SK-N-SH treated with all-trans-retinoic acid at 6 μM for 48 hours (cell line): ENCODE measurements at regions not wholly inside any gene's neighbourhood (a gene's known extent, or its start where the extent isn't known, plus 50 kb on each side); places are given as distances from the start of the nearest gene placed in this dataset.

Source experiments
- ATAC-seq: fragments of 200-7000 bp; cut with Tn5 transposase; 3 replicates; pipeline ENCODE4 v1.9.1; 2020; ENCODE audit warnings: mild to moderate bottlenecking, moderate library complexity
- ARNTL ChIP-seq: fragments of 450-650 bp; formaldehyde crosslinking; IDR thresholded peaks from 2 replicates; pipeline ENCODE4 v1.5.0; 2020; ENCODE audit warnings: low read depth, mild to moderate bottlenecking, moderate library complexity, borderline replicate concordance
- CSDC2 ChIP-seq: fragments of 250-450 bp; sonication (Bioruptor Pico); IDR thresholded peaks from 2 replicates; pipeline ENCODE4 v1.5.0; 2020; ENCODE audit warnings: mild to moderate bottlenecking, moderate library complexity
- GLIS3 ChIP-seq: fragments of 250-450 bp; sonication (Bioruptor Pico); IDR thresholded peaks from 2 replicates; pipeline ENCODE4 v1.5.0; 2020; ENCODE audit warnings: mild to moderate bottlenecking, moderate library complexity
- ISL1 ChIP-seq: fragments of 250-450 bp; sonication (Bioruptor Pico); IDR thresholded peaks from 2 replicates; pipeline ENCODE4 v2.1.2; 2022; ENCODE audit warnings: mild to moderate bottlenecking, moderate library complexity
- OSR1 ChIP-seq: fragments of 250-450 bp; sonication (Bioruptor Pico); IDR thresholded peaks from 2 replicates; pipeline ENCODE4 v1.8.0; 2022; ENCODE audit warnings: moderate library complexity, mild to moderate bottlenecking, inconsistent platforms
- PPARA ChIP-seq: fragments of 250-450 bp; sonication (Bioruptor Pico); IDR thresholded peaks from 2 replicates; pipeline ENCODE4 v1.5.0; 2020; ENCODE audit warnings: mild to moderate bottlenecking, borderline replicate concordance
- RARB ChIP-seq: fragments of 250-450 bp; sonication (Bioruptor Pico); IDR thresholded peaks from 2 replicates; pipeline ENCODE4 v1.8.0; 2021; ENCODE audit warnings: mild to moderate bottlenecking, moderate library complexity
- TOX ChIP-seq: fragments of 250-450 bp; sonication (Bioruptor Pico); IDR thresholded peaks from 2 replicates; pipeline ENCODE4 v1.8.0; 2021; ENCODE audit warnings: mild to moderate bottlenecking, moderate library complexity, borderline replicate concordance
- ZFP3 ChIP-seq: fragments of 250-450 bp; sonication (Bioruptor Pico); IDR thresholded peaks from 2 replicates; pipeline ENCODE4 v1.5.0; 2020; ENCODE audit warnings: mild to moderate bottlenecking, moderate library complexity
- ZNF565 ChIP-seq: fragments of 450-650 bp; formaldehyde crosslinking; conservative IDR thresholded peaks from 2 replicates; pipeline ENCODE4 v1.5.0; 2020; ENCODE audit warnings: low read depth, mild to moderate bottlenecking, moderate library complexity
- TF ChIP-seq, protein P1 (sequence below): fragments of 250-450 bp; sonication (Bioruptor Pico); IDR thresholded peaks from 2 replicates; pipeline ENCODE4 v1.5.1; 2020; ENCODE audit warnings: low read depth, mild to moderate bottlenecking, moderate library complexity
- TF ChIP-seq, protein P2 (sequence below): fragments of 250-450 bp; sonication (Bioruptor Pico); IDR thresholded peaks from 2 replicates; pipeline ENCODE4 v1.8.0; 2020; ENCODE audit warnings: mild to moderate bottlenecking, moderate library complexity, borderline replicate concordance
- TF ChIP-seq, protein P3 (sequence below): fragments of 250-450 bp; sonication (Bioruptor Pico); IDR thresholded peaks from 2 replicates; pipeline ENCODE4 v1.8.0; 2021; ENCODE audit warnings: low read depth, mild to moderate bottlenecking, moderate library complexity, borderline replicate concordance
- TF ChIP-seq, protein P4 (sequence below): fragments of 250-450 bp; sonication (Bioruptor Pico); IDR thresholded peaks from 2 replicates; pipeline ENCODE4 v1.5.0; 2020; ENCODE audit warnings: mild to moderate bottlenecking, moderate library complexity
- TF ChIP-seq, protein P5 (sequence below): fragments of 250-450 bp; sonication (Bioruptor Pico); IDR thresholded peaks from 2 replicates; pipeline ENCODE4 v1.5.1; 2021; ENCODE audit warnings: mild to moderate bottlenecking, moderate library complexity

DNA sequence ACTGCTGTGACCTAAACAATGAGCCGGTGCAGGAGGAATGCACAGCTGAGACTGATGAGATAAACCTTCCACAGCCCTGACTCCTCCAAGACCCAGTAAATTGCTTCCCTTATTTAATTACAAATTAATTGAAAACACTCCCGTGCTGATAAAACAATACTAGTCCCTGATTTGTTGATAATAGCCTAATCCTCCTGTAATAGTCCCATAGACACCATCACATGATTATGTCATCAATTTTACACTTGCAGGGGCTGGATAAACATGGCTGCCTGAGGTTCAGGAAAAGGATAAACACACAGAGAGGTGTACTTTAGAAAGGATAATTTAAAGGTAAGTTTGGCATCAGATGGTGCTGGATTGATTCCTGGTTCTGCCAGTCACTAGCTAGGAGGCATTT lies 84.6 kb upstream of the SPAG17 start (continued):
- TF ChIP-seq, protein P1, sequence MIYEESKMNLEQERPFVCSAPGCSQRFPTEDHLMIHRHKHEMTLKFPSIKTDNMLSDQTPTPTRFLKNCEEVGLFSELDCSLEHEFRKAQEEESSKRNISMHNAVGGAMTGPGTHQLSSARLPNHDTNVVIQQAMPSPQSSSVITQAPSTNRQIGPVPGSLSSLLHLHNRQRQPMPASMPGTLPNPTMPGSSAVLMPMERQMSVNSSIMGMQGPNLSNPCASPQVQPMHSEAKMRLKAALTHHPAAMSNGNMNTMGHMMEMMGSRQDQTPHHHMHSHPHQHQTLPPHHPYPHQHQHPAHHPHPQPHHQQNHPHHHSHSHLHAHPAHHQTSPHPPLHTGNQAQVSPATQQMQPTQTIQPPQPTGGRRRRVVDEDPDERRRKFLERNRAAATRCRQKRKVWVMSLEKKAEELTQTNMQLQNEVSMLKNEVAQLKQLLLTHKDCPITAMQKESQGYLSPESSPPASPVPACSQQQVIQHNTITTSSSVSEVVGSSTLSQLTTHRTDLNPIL (CRISPR knock-in tag), result no peak

DNA sequence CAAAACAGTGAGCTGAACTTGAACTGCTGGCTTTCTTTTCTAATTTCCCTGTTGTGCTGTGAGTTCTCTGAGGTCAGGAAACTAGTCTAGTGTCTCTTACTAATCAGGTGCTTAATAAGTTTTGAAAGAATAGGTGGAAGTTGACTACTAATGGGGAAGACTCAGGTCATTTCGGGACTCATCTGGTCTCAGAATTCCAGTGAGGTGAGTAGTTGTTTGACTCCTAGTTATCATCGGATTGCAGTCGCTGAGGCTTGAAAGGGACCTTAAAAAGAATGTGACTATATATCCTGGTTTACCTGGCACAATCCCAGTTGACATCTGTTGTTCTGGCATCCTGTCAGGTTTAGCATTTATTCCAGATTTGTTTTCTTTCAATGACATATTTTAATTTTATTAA lies 81.4 kb upstream of the SPAG17 start:
- no peak for ATAC-seq

DNA sequence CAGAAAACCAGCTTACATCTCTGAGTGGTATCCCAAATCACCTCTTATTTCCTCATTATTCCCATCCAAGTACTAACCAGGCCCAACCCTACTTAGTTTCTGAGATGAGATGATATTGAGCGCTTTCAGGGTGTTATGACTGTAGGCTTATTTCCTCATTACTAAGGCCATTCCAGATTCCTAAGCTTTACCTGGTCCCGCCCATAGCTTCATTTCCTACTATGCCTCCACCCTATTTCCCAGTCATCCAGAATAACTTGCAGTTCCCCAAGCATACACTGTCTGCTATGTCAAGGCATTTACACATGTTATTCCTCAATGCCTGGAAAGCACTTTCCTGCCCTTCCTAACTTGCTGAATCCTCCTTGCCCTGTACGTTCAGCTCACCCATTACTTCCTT lies 79.3 kb upstream of the SPAG17 start:
- TF ChIP-seq, protein P2, sequence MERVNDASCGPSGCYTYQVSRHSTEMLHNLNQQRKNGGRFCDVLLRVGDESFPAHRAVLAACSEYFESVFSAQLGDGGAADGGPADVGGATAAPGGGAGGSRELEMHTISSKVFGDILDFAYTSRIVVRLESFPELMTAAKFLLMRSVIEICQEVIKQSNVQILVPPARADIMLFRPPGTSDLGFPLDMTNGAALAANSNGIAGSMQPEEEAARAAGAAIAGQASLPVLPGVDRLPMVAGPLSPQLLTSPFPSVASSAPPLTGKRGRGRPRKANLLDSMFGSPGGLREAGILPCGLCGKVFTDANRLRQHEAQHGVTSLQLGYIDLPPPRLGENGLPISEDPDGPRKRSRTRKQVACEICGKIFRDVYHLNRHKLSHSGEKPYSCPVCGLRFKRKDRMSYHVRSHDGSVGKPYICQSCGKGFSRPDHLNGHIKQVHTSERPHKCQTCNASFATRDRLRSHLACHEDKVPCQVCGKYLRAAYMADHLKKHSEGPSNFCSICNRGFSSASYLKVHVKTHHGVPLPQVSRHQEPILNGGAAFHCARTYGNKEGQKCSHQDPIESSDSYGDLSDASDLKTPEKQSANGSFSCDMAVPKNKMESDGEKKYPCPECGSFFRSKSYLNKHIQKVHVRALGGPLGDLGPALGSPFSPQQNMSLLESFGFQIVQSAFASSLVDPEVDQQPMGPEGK (CRISPR knock-in tag), result no peak
- TF ChIP-seq, protein P1 (CRISPR knock-in tag), result no peak
- TF ChIP-seq GLIS3 (CRISPR knock-in tag) (no peak), RARB (CRISPR knock-in tag) (no peak), ISL1 (CRISPR knock-in tag) (no peak), PPARA (CRISPR knock-in tag) (no peak), CSDC2 (CRISPR knock-in tag) (no peak), OSR1 (no peak), ARNTL (CRISPR knock-in tag) (no peak), ZFP3 (CRISPR knock-in tag) (no peak), ZNF565 (CRISPR knock-in tag) (no peak)
- TF ChIP-seq, protein P3, sequence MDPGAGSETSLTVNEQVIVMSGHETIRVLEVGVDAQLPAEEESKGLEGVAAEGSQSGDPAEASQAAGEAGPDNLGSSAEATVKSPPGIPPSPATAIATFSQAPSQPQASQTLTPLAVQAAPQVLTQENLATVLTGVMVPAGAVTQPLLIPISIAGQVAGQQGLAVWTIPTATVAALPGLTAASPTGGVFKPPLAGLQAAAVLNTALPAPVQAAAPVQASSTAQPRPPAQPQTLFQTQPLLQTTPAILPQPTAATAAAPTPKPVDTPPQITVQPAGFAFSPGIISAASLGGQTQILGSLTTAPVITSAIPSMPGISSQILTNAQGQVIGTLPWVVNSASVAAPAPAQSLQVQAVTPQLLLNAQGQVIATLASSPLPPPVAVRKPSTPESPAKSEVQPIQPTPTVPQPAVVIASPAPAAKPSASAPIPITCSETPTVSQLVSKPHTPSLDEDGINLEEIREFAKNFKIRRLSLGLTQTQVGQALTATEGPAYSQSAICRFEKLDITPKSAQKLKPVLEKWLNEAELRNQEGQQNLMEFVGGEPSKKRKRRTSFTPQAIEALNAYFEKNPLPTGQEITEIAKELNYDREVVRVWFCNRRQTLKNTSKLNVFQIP (CRISPR knock-in tag), result no peak
- TF ChIP-seq, protein P4, sequence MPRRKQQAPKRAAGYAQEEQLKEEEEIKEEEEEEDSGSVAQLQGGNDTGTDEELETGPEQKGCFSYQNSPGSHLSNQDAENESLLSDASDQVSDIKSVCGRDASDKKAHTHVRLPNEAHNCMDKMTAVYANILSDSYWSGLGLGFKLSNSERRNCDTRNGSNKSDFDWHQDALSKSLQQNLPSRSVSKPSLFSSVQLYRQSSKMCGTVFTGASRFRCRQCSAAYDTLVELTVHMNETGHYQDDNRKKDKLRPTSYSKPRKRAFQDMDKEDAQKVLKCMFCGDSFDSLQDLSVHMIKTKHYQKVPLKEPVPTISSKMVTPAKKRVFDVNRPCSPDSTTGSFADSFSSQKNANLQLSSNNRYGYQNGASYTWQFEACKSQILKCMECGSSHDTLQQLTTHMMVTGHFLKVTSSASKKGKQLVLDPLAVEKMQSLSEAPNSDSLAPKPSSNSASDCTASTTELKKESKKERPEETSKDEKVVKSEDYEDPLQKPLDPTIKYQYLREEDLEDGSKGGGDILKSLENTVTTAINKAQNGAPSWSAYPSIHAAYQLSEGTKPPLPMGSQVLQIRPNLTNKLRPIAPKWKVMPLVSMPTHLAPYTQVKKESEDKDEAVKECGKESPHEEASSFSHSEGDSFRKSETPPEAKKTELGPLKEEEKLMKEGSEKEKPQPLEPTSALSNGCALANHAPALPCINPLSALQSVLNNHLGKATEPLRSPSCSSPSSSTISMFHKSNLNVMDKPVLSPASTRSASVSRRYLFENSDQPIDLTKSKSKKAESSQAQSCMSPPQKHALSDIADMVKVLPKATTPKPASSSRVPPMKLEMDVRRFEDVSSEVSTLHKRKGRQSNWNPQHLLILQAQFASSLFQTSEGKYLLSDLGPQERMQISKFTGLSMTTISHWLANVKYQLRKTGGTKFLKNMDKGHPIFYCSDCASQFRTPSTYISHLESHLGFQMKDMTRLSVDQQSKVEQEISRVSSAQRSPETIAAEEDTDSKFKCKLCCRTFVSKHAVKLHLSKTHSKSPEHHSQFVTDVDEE (CRISPR knock-in tag), result no peak
- TF ChIP-seq, protein P5, sequence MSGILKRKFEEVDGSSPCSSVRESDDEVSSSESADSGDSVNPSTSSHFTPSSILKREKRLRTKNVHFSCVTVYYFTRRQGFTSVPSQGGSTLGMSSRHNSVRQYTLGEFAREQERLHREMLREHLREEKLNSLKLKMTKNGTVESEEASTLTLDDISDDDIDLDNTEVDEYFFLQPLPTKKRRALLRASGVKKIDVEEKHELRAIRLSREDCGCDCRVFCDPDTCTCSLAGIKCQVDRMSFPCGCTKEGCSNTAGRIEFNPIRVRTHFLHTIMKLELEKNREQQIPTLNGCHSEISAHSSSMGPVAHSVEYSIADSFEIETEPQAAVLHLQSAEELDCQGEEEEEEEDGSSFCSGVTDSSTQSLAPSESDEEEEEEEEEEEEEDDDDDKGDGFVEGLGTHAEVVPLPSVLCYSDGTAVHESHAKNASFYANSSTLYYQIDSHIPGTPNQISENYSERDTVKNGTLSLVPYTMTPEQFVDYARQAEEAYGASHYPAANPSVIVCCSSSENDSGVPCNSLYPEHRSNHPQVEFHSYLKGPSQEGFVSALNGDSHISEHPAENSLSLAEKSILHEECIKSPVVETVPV (CRISPR knock-in tag), result no peak
- TF ChIP-seq, all 23 proteins: peak for 0
- ATAC-seq, result no peak

More for the DNA sequence above, 81.4 kb upstream of the SPAG17 start:
- TF ChIP-seq, protein P1 (CRISPR knock-in tag), result no peak
- TF ChIP-seq OSR1, result no peak
- TF ChIP-seq TOX, result no peak
- no peak for TF ChIP-seq PPARA (CRISPR knock-in tag)
- TF ChIP-seq ZFP3 (CRISPR knock-in tag), result no peak
- TF ChIP-seq, all 23 proteins: peak for 0
